ENCODE measurements at regions not wholly inside any gene's neighbourhood (a gene's known extent, or its start where the extent isn't known, plus 50 kb on each side); places are given as distances from the start of the nearest gene placed in this dataset.

DNA sequence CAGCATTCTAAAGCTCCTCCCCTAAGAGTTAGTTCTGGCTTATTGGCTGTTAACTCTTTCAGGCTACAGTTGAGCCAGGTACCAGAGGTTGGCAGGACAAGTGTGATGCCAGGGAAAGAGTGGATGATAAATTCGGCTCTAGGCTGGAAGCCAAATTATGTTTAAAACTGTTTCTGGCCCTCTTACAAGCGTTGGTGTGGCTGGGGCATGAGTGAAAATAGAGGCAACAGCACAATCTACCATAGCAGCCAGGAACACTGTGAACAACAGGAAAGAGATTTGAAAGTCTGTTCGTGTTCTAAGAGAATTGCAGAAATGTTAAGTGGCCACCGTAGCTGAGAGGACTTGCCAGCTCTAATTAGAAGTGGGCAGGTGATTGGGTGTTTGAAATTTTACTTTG, 84.2 kb downstream of the CDC7 start:
- no peak overlapping the region for H3K4me3 ChIP-seq (ENCODE audit: low read depth, low read length)
- TF ChIP-seq, protein P1, sequence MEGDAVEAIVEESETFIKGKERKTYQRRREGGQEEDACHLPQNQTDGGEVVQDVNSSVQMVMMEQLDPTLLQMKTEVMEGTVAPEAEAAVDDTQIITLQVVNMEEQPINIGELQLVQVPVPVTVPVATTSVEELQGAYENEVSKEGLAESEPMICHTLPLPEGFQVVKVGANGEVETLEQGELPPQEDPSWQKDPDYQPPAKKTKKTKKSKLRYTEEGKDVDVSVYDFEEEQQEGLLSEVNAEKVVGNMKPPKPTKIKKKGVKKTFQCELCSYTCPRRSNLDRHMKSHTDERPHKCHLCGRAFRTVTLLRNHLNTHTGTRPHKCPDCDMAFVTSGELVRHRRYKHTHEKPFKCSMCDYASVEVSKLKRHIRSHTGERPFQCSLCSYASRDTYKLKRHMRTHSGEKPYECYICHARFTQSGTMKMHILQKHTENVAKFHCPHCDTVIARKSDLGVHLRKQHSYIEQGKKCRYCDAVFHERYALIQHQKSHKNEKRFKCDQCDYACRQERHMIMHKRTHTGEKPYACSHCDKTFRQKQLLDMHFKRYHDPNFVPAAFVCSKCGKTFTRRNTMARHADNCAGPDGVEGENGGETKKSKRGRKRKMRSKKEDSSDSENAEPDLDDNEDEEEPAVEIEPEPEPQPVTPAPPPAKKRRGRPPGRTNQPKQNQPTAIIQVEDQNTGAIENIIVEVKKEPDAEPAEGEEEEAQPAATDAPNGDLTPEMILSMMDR (IDR thresholded peaks at IDR 0.05; ENCODE audit: insufficient read depth, low read depth, low read length, missing control alignments): no peak
- DNase-seq (ENCODE audit: low read depth): no peak

DNA sequence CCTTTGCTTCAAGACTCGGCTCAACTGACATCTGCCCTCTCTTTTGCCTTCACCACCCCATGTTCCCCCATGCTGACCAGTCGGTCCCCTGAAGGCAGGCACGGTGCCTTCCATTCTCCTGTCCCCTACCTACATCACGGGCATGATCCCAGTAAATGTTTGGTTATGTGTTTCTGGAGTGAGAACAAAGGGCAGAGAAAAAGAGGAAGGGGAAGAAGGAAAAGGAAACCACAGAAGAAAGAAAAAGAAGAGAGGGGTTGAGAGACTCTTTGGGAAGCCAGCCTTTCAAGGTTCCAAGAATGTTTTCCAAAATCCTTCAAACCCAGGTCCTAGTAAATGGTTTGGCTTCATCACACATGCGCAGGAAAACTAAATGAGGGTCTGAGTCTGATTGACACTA, 84.9 kb downstream of the CDC7 start:
- DNase-seq (ENCODE audit: low read depth): no peak
- no peak overlapping the region for H3K4me3 ChIP-seq (ENCODE audit: low read depth, low read length)
- TF ChIP-seq, protein P1 (IDR thresholded peaks at IDR 0.05; ENCODE audit: insufficient read depth, low read depth, low read length, missing control alignments): no peak

DNA sequence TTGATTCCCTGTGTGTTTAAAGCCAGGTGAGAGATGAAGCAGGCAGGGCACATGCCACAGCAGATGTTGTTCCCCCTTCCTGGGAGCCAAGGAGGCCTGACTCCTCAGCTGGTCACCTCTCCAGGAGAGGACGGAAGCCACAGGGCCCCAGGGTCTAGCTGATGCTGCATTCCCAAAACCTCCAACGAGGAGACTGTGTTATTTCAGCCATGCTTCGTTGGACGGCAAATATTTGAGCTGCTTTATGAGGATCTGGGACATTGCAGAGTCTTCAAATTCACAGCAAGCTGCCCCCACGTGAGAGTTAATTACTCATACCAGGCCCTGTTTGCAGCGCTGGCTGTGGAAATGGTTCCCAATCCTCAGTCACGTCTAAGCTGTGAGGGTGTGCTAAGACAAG, 85.3 kb downstream of the CDC7 start:
- H3K4me3 ChIP-seq (ENCODE audit: low read depth, low read length): no peak overlapping the region
- no peak for DNase-seq (ENCODE audit: low read depth)
- TF ChIP-seq, protein P1 (IDR thresholded peaks at IDR 0.05; ENCODE audit: insufficient read depth, low read depth, low read length, missing control alignments): no peak

DNA sequence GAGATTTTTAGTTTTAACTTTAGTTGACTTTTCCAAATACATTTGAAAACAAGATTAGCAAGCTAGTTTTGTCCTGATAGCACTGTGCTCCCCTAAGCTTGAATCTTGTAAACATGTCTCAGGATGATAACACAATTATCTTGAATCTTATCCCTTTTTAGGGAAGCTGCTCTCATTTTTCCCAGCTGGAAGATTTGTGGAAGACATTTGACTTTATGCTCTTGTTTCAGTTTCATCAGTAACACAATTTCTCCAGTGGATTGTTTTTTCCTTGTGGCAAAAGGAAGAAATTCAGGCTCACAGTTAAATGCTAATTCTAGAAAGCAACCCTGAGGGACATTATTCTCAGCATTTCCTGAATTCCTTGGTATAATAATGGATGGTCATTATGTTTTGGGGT, 88.8 kb downstream of the CDC7 start:
- TF ChIP-seq, protein P1 (IDR thresholded peaks at IDR 0.05; ENCODE audit: insufficient read depth, low read depth, low read length, missing control alignments): no peak
- no peak for DNase-seq (ENCODE audit: low read depth)
- no peak overlapping the region for H3K4me3 ChIP-seq (ENCODE audit: low read depth, low read length)

DNA sequence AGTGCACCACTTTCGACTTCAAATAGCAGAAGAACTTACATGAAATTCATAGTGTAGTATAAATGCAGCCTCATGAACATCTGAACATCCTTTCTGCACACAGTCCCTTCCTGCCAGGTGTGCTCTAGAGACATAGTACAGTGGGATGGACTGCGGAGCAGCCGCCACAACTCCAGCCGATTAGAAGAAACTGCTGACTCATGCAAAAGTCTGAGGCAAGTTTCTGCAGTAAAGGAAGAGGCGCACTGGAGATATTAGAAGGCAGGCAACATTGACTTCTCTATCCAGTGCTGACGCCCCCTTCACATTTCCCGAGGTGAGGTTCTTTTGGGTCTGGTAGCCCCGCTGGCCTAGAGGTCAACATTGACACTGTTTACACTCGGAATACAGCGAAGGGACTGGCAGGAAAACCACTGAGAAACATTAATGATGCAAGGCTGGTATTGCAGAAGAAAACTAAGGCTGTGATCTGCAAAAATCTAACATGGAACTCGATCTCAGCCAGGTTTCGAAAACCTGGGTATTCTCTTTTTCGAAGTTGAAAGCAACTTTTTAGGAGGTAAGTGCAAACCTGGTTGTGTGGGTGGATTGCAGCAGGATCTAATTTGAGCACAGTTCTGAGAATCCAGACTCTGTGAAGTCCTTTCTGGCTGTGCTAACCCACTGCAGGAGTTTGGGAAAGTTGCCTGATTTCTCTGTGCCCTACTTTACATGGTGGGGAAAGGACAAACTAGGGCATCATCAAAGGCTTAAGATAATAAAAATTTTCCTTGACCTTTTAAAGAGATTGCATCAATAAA, 90.7 kb downstream of the CDC7 start:
- TF ChIP-seq, protein P1 (IDR thresholded peaks at IDR 0.05; ENCODE audit: insufficient read depth, low read depth, low read length, missing control alignments): no peak
- peak; percentile 22 for DNase-seq (ENCODE audit: low read depth)
- H3K4me3 ChIP-seq (ENCODE audit: low read depth, low read length): no peak overlapping the region

DNA sequence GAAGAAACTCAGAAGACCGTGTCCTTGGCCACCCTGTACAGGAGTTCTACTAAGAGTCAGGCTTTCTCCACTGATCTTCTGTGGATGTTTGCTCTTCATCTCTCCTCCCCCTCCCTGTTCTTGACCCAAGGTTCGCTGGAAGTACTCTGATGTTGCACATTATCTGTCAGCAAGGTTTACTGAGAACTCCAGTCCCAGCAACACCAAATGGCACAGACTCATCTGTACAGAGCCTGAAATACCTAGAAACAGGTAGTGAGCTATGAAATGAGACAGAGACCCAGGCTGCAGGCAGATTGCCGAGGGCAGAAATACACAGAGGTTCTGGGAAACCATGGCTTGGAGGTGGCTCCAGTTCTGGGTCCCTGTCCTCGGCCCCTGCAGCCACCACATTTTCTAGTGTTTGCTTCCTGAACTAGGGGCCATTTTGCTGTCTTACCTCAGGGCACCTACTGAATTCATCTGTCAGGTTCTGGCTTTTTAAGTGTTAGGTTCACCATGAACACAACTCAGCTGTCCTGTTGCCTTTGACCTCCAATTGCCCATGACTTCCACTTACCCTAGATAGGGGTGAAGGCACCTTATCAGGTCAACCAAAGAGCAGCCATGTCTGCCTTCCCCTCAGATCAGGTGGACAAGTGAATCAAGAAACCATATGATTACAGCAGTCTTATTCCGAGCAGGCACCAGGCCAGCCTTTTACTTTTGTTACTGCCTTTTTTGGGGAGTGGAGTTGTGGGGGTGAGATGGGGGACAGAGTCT, 92.2 kb downstream of the CDC7 start:
- no peak overlapping the region for H3K4me3 ChIP-seq (ENCODE audit: low read depth, low read length)
- no peak for DNase-seq (ENCODE audit: low read depth)
- TF ChIP-seq, protein P1 (IDR thresholded peaks at IDR 0.05; ENCODE audit: insufficient read depth, low read depth, low read length, missing control alignments): no peak
